ENCODE measurements at regions not wholly inside any gene's neighbourhood (a gene's known extent, or its start where the extent isn't known, plus 50 kb on each side); places are given as distances from the start of the nearest gene placed in this dataset.

GRCh38 chr15:53437985-53438841 lies 321.2 kb downstream of the WDR72 start:
- H3K4me3 ChIP-seq (ENCODE audit: low read depth, low read length): no peak overlapping the region
- no peak overlapping the region for H3K4me2 ChIP-seq (ENCODE audit: low read length)
- H3K4ac ChIP-seq (ENCODE audit: low read depth, low read length): no peak overlapping the region
- no peaks in the 10 kb centered on the region for H3K36me3 ChIP-seq (ENCODE audit: control insufficient read depth in 1 of 2, insufficient read depth in 2 of 2, low read length in 2 of 2)
- H3K27ac ChIP-seq (ENCODE audit: low read depth, low read length): no peak overlapping the region
- no peaks in the 10 kb centered on the region for H3K4me1 ChIP-seq (ENCODE audit: control insufficient read depth in 1 of 2, insufficient read depth in 2 of 2, low read length in 2 of 2)
- no peak overlapping the region for H2BK120ac ChIP-seq (ENCODE audit: insufficient read depth, low read length, poor library complexity)
- no peak overlapping the region for H2BK5ac ChIP-seq (ENCODE audit: low read depth, low read length, poor library complexity)
- no peak overlapping the region for H2AK5ac ChIP-seq (ENCODE audit: low read length)
- H3K79me2 ChIP-seq (ENCODE audit: control insufficient read depth, insufficient read depth, low read length, poor library complexity): no peaks in the 10 kb centered on the region
- H3K9me3 ChIP-seq (ENCODE audit: insufficient read depth, low read depth, low read length): no peaks in the 10 kb centered on the region
- H3K14ac ChIP-seq (ENCODE audit: low read length): no peak overlapping the region
- H3K18ac ChIP-seq (ENCODE audit: low read length): no peak overlapping the region
- H3K79me1 ChIP-seq (ENCODE audit: low read length): no peaks in the 10 kb centered on the region
- H3K9ac ChIP-seq (ENCODE audit: low read length): no peak overlapping the region
- H4K91ac ChIP-seq (ENCODE audit: low read depth, low read length): no peak overlapping the region
- DNase-seq: no peak
- H3K23ac ChIP-seq (ENCODE audit: low read length): no peak overlapping the region
- no peaks in the 10 kb centered on the region for H3K27me3 ChIP-seq (ENCODE audit: insufficient read depth, low read length)
- no peak overlapping the region for H4K12ac ChIP-seq (ENCODE audit: low read depth, low read length)
- H2BK12ac ChIP-seq (ENCODE audit: low read length): no peak overlapping the region
- no CpG with 5 or more reads among the region's 5 CpGs for WGBS (ENCODE audit: extremely low coverage, insufficient coverage, insufficient read length)
- H2AFZ ChIP-seq (ENCODE audit: insufficient read depth, low read length, poor library complexity): no peak overlapping the region
- H4K8ac ChIP-seq (ENCODE audit: low read depth, low read length): no peak overlapping the region

GRCh38 chr15:53437366-53437765 lies 322.1 kb downstream of the WDR72 start:
- Histone ChIP-seq H2BK12ac (ENCODE audit: low read length) (no peak overlapping the region), H3K4ac (ENCODE audit: low read depth, low read length) (no peak overlapping the region), H3K9ac (ENCODE audit: low read length) (no peak overlapping the region), H4K12ac (ENCODE audit: low read depth, low read length) (no peak overlapping the region), H2BK5ac (ENCODE audit: low read depth, low read length, poor library complexity) (no peak overlapping the region), H3K18ac (ENCODE audit: low read length) (no peak overlapping the region), H3K4me3 (ENCODE audit: low read depth, low read length) (no peak overlapping the region), H3K27ac (ENCODE audit: low read depth, low read length) (no peak overlapping the region), H4K91ac (ENCODE audit: low read depth, low read length) (no peak overlapping the region), H3K4me2 (ENCODE audit: low read length) (no peak overlapping the region), H2AK5ac (ENCODE audit: low read length) (no peak overlapping the region), H3K27me3 (ENCODE audit: insufficient read depth, low read length) (no peaks in the 10 kb centered on the region), H3K9me3 (ENCODE audit: insufficient read depth, low read depth, low read length) (no peaks in the 10 kb centered on the region), H2AFZ (ENCODE audit: insufficient read depth, low read length, poor library complexity) (no peak overlapping the region), H4K8ac (ENCODE audit: low read depth, low read length) (no peak overlapping the region), H3K23ac (ENCODE audit: low read length) (no peak overlapping the region), H3K79me2 (ENCODE audit: control insufficient read depth, insufficient read depth, low read length, poor library complexity) (no peaks in the 10 kb centered on the region), H2BK120ac (ENCODE audit: insufficient read depth, low read length, poor library complexity) (no peak overlapping the region), H3K4me1 (ENCODE audit: control insufficient read depth in 1 of 2, insufficient read depth in 2 of 2, low read length in 2 of 2) (no peaks in the 10 kb centered on the region), H3K14ac (ENCODE audit: low read length) (no peak overlapping the region), H3K36me3 (ENCODE audit: control insufficient read depth in 1 of 2, insufficient read depth in 2 of 2, low read length in 2 of 2) (no peaks in the 10 kb centered on the region), H3K79me1 (ENCODE audit: low read length) (no peaks in the 10 kb centered on the region)
- no CpG with 5 or more reads among the region's 2 CpGs for WGBS (ENCODE audit: extremely low coverage, insufficient coverage, insufficient read length)
- no peak for DNase-seq

GRCh38 chr15:53434174-53434678 lies 325.2 kb downstream of the WDR72 start:
- no peak overlapping the region for H2BK5ac ChIP-seq (ENCODE audit: low read depth, low read length, poor library complexity)
- H3K79me2 ChIP-seq (ENCODE audit: control insufficient read depth, insufficient read depth, low read length, poor library complexity): no peaks in the 10 kb centered on the region
- no peak overlapping the region for H3K4ac ChIP-seq (ENCODE audit: low read depth, low read length)
- no peaks in the 10 kb centered on the region for H3K27me3 ChIP-seq (ENCODE audit: insufficient read depth, low read length)
- H3K14ac ChIP-seq (ENCODE audit: low read length): no peak overlapping the region
- H3K79me1 ChIP-seq (ENCODE audit: low read length): no peaks in the 10 kb centered on the region
- no peak overlapping the region for H3K27ac ChIP-seq (ENCODE audit: low read depth, low read length)
- H3K23ac ChIP-seq (ENCODE audit: low read length): no peak overlapping the region
- H2AK5ac ChIP-seq (ENCODE audit: low read length): no peak overlapping the region
- H3K4me2 ChIP-seq (ENCODE audit: low read length): no peak overlapping the region
- H3K36me3 ChIP-seq (ENCODE audit: control insufficient read depth in 1 of 2, insufficient read depth in 2 of 2, low read length in 2 of 2): no peaks in the 10 kb centered on the region
- H2BK12ac ChIP-seq (ENCODE audit: low read length): no peak overlapping the region
- H3K4me1 ChIP-seq (ENCODE audit: control insufficient read depth in 1 of 2, insufficient read depth in 2 of 2, low read length in 2 of 2): no peaks in the 10 kb centered on the region
- H4K8ac ChIP-seq (ENCODE audit: low read depth, low read length): no peak overlapping the region
- no peak overlapping the region for H2BK120ac ChIP-seq (ENCODE audit: insufficient read depth, low read length, poor library complexity)
- no peak overlapping the region for H2AFZ ChIP-seq (ENCODE audit: insufficient read depth, low read length, poor library complexity)
- H4K91ac ChIP-seq (ENCODE audit: low read depth, low read length): no peak overlapping the region
- DNase-seq: no peak
- H3K9me3 ChIP-seq (ENCODE audit: insufficient read depth, low read depth, low read length): no peaks in the 10 kb centered on the region
- no peak overlapping the region for H3K18ac ChIP-seq (ENCODE audit: low read length)
- H4K12ac ChIP-seq (ENCODE audit: low read depth, low read length): no peak overlapping the region
- no peak overlapping the region for H3K9ac ChIP-seq (ENCODE audit: low read length)
- H3K4me3 ChIP-seq (ENCODE audit: low read depth, low read length): no peak overlapping the region
- WGBS (ENCODE audit: extremely low coverage, insufficient coverage, insufficient read length): no CpG with 5 or more reads among the region's 4 CpGs

- Histone ChIP-seq H4K8ac (ENCODE audit: low read depth, low read length) (no peak overlapping the region), H3K4me1 (ENCODE audit: control insufficient read depth in 1 of 2, insufficient read depth in 2 of 2, low read length in 2 of 2) (no peaks in the 10 kb centered on the region), H2AK5ac (ENCODE audit: low read length) (no peak overlapping the region), H2BK5ac (ENCODE audit: low read depth, low read length, poor library complexity) (no peak overlapping the region), H4K12ac (ENCODE audit: low read depth, low read length) (no peak overlapping the region), H3K36me3 (ENCODE audit: control insufficient read depth in 1 of 2, insufficient read depth in 2 of 2, low read length in 2 of 2) (no peaks in the 10 kb centered on the region), H3K9ac (ENCODE audit: low read length) (no peak overlapping the region), H3K9me3 (ENCODE audit: insufficient read depth, low read depth, low read length) (no peaks in the 10 kb centered on the region), H3K79me2 (ENCODE audit: control insufficient read depth, insufficient read depth, low read length, poor library complexity) (no peaks in the 10 kb centered on the region), H2AFZ (ENCODE audit: insufficient read depth, low read length, poor library complexity) (no peak overlapping the region), H3K4me2 (ENCODE audit: low read length) (no peak overlapping the region), H3K4ac (ENCODE audit: low read depth, low read length) (no peak overlapping the region), H3K27ac (ENCODE audit: low read depth, low read length) (no peak overlapping the region), H3K18ac (ENCODE audit: low read length) (no peak overlapping the region), H3K4me3 (ENCODE audit: low read depth, low read length) (no peak overlapping the region), H3K79me1 (ENCODE audit: low read length) (no peaks in the 10 kb centered on the region), H4K91ac (ENCODE audit: low read depth, low read length) (no peak overlapping the region), H3K14ac (ENCODE audit: low read length) (no peak overlapping the region), H3K23ac (ENCODE audit: low read length) (no peak overlapping the region), H2BK12ac (ENCODE audit: low read length) (no peak overlapping the region), H3K27me3 (ENCODE audit: insufficient read depth, low read length) (no peaks in the 10 kb centered on the region), H2BK120ac (ENCODE audit: insufficient read depth, low read length, poor library complexity) (no peak overlapping the region)
- no CpG with 5 or more reads among the region's 2 CpGs for WGBS (ENCODE audit: extremely low coverage, insufficient coverage, insufficient read length)
- DNase-seq: no peak
Measured at GRCh38 chr15:53416219-53416940, 343.1 kb downstream of the WDR72 start.
